ENCODE measurements at regions not wholly inside any gene's neighbourhood (a gene's known extent, or its start where the extent isn't known, plus 50 kb on each side); places are given as distances from the start of the nearest gene placed in this dataset.
A peak's percentile ranks its signal among the peaks of the same experiment; 100 is the strongest.

DNA sequence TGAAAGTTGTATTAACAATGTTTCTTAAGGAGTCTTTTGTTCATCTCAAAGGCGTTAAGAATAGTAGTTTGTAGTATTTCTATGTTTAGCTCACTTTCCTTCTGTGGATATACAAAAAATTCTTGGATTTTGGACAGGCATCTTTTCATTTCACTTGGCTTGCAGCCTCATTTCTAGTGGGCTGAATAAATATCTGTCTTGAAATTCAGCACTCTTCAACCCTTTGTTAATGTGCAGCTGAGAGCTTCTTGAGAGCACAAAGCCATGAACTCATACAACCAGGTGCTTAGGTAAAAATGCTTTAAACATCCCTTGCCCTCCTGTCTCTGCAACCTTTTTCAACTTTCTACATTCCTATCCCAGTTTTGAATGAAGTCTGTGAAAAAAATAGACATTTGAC, 1003.2 kb downstream of the C4orf33 start:
- H3K4me3 ChIP-seq (replicated peaks; ENCODE audit: low read depth, low read length), result no peak overlapping the region
- DNase-seq (ENCODE audit: low read depth), result no peak
- no peak for TF ChIP-seq CTCF (IDR thresholded peaks at IDR 0.05; ENCODE audit: low read length, missing control alignments)

- H3K4me3 ChIP-seq (replicated peaks; ENCODE audit: low read depth, low read length), result no peak overlapping the region
- no peak for DNase-seq (ENCODE audit: low read depth)
- no peak for TF ChIP-seq CTCF (IDR thresholded peaks at IDR 0.05; ENCODE audit: low read length, missing control alignments)
These were observed 1014.2 kb downstream of the C4orf33 start for GRCh38 chr4:130110189-130110588.

DNA sequence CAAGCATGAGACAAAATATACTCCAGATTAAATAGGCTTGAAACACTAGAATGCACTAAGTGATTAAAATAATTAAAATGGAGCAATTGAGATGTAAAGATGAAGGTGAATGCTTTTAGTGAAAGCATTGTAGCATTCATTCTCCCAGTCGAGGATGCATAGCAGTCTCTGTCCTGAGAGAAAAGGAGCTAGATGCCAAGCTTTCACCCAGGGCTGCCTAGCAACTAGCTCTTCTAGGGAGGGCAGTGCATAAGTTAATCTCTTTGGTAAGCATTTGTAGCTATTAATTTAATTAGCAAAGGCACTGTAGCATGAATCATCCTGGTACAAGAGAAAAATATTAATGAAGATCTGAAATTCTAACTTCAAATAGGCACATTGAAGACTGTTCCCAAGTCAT, 1014.8 kb downstream of the C4orf33 start:
- H3K4me3 ChIP-seq (replicated peaks; ENCODE audit: low read depth, low read length), result no peak overlapping the region
- no peak for DNase-seq (ENCODE audit: low read depth)
- no peak for TF ChIP-seq CTCF (IDR thresholded peaks at IDR 0.05; ENCODE audit: low read length, missing control alignments)

DNA sequence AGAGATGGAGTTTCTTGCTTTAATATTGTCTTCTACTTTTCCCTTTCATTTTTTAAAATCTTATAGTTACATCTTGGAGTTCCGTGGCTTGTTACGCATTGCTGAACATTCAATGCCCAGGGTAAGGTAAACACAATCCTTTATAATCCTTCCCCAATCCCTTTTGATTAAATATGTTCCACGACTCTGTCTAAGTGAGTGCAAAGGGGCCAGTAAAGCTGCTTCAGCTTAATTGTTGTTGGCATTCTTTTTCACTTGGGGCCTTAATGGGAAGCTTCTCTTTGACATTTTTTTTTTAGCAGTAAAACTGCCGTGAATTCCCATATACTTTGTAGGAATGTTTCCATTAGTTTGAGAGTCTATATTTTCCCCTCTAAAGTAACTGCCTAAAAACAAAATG, 1028.1 kb downstream of the C4orf33 start:
- TF ChIP-seq CTCF (IDR thresholded peaks at IDR 0.05; ENCODE audit: low read length, missing control alignments), result no peak
- DNase-seq (ENCODE audit: low read depth), result no peak
- H3K4me3 ChIP-seq (replicated peaks; ENCODE audit: low read depth, low read length), result no peak overlapping the region

GRCh38 chr4:130125467-130125866, 1029.5 kb downstream of the C4orf33 start:
- TF ChIP-seq CTCF (IDR thresholded peaks at IDR 0.05; ENCODE audit: low read length, missing control alignments), result no peak
- DNase-seq (ENCODE audit: low read depth), result peak; percentile 17
- no peak overlapping the region for H3K4me3 ChIP-seq (replicated peaks; ENCODE audit: low read depth, low read length)

DNA sequence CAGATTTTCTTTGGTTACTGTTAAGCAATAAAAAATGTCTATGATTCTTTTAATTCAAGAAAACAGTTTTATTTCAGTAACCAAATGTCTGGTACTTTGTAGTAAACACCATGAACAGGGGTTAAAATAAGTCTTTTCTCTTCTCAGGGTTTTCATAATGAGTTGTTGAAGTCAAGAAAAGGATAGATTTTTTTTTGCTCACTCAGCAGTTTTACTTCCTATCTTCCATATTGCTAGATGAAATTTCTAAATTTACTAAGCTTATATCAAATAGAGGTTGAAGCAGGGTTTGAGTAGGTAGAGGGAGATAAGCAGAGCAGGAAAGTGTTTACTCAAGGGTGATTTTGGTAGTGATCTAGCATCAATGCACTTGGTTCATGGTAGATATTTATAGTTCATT, 1031.3 kb downstream of the C4orf33 start:
- no peak for TF ChIP-seq CTCF (IDR thresholded peaks at IDR 0.05; ENCODE audit: low read length, missing control alignments)
- DNase-seq (ENCODE audit: low read depth), result no peak

DNA sequence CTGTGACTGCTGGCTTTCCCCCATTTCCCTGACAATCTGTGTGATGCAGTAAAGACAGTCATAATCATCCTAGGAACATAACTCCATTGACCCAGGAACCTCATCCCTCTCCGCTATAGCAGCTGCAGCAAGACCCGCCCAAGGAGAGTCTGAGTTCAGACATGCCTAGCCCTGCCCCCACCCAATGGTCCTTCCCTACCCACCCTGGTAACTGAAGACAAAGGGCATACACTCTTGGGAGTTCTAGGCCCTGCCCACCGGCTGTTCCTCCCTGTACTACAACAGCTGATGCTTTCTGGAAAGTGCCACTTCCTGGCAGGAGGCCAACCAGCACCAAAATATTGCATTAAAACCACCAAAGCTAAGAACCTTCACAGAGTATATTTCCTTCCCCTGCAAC, 1035.6 kb downstream of the C4orf33 start:
- no peak overlapping the region for H3K4me3 ChIP-seq (replicated peaks; ENCODE audit: low read depth, low read length)
- DNase-seq (ENCODE audit: low read depth), result no peak
- TF ChIP-seq CTCF (IDR thresholded peaks at IDR 0.05; ENCODE audit: low read length, missing control alignments), result no peak

More for the DNA sequence above, 1031.3 kb downstream of the C4orf33 start:
- H3K4me3 ChIP-seq (replicated peaks; ENCODE audit: low read depth, low read length), result no peak overlapping the region
